Brain pericyte (primary cell): ENCODE measurements at regions not wholly inside any gene's neighbourhood (a gene's known extent, or its start where the extent isn't known, plus 50 kb on each side); places are given as distances from the start of the nearest gene placed in this dataset.

Source experiments
- DNase-seq: peaks from one replicate; pipeline ENCODE4 v3.0.0-alpha.2; 2012; ENCODE audit warnings: low read depth, low spot score

GRCh38 chr7:91323626-91324158 lies 59.5 kb downstream of the FZD1 start:
- DNase-seq: no peak

- DNase-seq: no peak
These were observed 60.4 kb downstream of the FZD1 start for GRCh38 chr7:91324663-91325062.

- no peak for DNase-seq
These were observed 61.5 kb downstream of the FZD1 start for GRCh38 chr7:91325726-91326125.

GRCh38 chr7:91326516-91327199 lies 62.4 kb downstream of the FZD1 start:
- no peak for DNase-seq

- DNase-seq: no peak
These were observed 63.1 kb downstream of the FZD1 start for GRCh38 chr7:91327346-91327745.

GRCh38 chr7:91329571-91329970 lies 65.3 kb downstream of the FZD1 start:
- DNase-seq: no peak

- DNase-seq: no peak
These were observed 66.1 kb downstream of the FZD1 start for GRCh38 chr7:91330191-91330808.

- no peak for DNase-seq
These were observed 66.6 kb downstream of the FZD1 start for GRCh38 chr7:91330866-91331265.

GRCh38 chr7:91336106-91336505 lies 71.9 kb downstream of the FZD1 start:
- no peak for DNase-seq

GRCh38 chr7:91338226-91339020 lies 74.2 kb downstream of the FZD1 start:
- DNase-seq: no peak

- DNase-seq: no peak
These were observed 78.1 kb downstream of the FZD1 start for GRCh38 chr7:91342346-91342745.

GRCh38 chr7:91343420-91343960 lies 79.3 kb downstream of the FZD1 start:
- no peak for DNase-seq

- DNase-seq: no peak
These were observed 79.9 kb downstream of the FZD1 start for GRCh38 chr7:91343996-91344629.

GRCh38 chr7:91344911-91345310 lies 80.7 kb downstream of the FZD1 start:
- DNase-seq: no peak

GRCh38 chr7:91345449-91345848 lies 81.2 kb downstream of the FZD1 start:
- no peak for DNase-seq

- DNase-seq: no peak
These were observed 82.2 kb downstream of the FZD1 start for GRCh38 chr7:91346426-91346825.

- DNase-seq: peak; percentile 41
These were observed 83.1 kb downstream of the FZD1 start for GRCh38 chr7:91347290-91347689.

- DNase-seq: no peak
These were observed 84.5 kb downstream of the FZD1 start for GRCh38 chr7:91348711-91349110.

GRCh38 chr7:91351374-91351773 lies 87.1 kb downstream of the FZD1 start:
- no peak for DNase-seq

- no peak for DNase-seq
These were observed 87.9 kb downstream of the FZD1 start for GRCh38 chr7:91352091-91352490.

- no peak for DNase-seq
These were observed 89.6 kb downstream of the FZD1 start for GRCh38 chr7:91353848-91354247.
